ENCODE measurements at regions not wholly inside any gene's neighbourhood (a gene's known extent, or its start where the extent isn't known, plus 50 kb on each side); places are given as distances from the start of the nearest gene placed in this dataset.

GRCh38 chr1:91123319-91123718, 101.5 kb upstream of the ZNF644 start:
- TF ChIP-seq CTCF (conservative IDR thresholded peaks at IDR 0.05 in 1 of 2, IDR thresholded peaks at IDR 0.05 in 1 of 2; ENCODE audit: low read depth in 1 of 2, low read length in 2 of 2) (no peak), EZH2 (IDR thresholded peaks at IDR 0.05; ENCODE audit: low read length, missing control alignments) (no peak)

All from fibroblast of lung (primary cell).